ENCODE measurements at regions not wholly inside any gene's neighbourhood (a gene's known extent, or its start where the extent isn't known, plus 50 kb on each side); places are given as distances from the start of the nearest gene placed in this dataset.

- no peaks in the 10 kb centered on the region for H3K27me3 ChIP-seq (ENCODE audit: control insufficient read depth, insufficient read depth, low read length)
Observed at GRCh38 chr13:31955101-31955500, 76.5 kb upstream of the FRY start.

GRCh38 chr13:31955741-31956140 is 75.8 kb upstream of the FRY start:
- peaks cover 19% of the 10 kb centered on the region for H3K4me1 ChIP-seq (ENCODE audit: control insufficient read depth, insufficient read depth, low read length)
- H3K4me3 ChIP-seq (ENCODE audit: low read length) = no peak overlapping the region
- no peaks in the 10 kb centered on the region for H3K9me3 ChIP-seq (ENCODE audit: control insufficient read depth, low read length)
- H3K27me3 ChIP-seq (ENCODE audit: control insufficient read depth, insufficient read depth, low read length) = no peaks in the 10 kb centered on the region
- no peak overlapping the region for H3K9ac ChIP-seq (ENCODE audit: low read length)
- H3K36me3 ChIP-seq (ENCODE audit: control insufficient read depth, insufficient read depth, low read length) = no peaks in the 10 kb centered on the region

More at GRCh38 chr13:31955101-31955500, 76.5 kb upstream of the FRY start:
- H3K4me3 ChIP-seq (ENCODE audit: low read length) = no peak overlapping the region
- peaks cover 24% of the 10 kb centered on the region for H3K4me1 ChIP-seq (ENCODE audit: control insufficient read depth, insufficient read depth, low read length)
- H3K9me3 ChIP-seq (ENCODE audit: control insufficient read depth, low read length) = no peaks in the 10 kb centered on the region
- H3K36me3 ChIP-seq (ENCODE audit: control insufficient read depth, insufficient read depth, low read length) = no peaks in the 10 kb centered on the region
- no peak overlapping the region for H3K9ac ChIP-seq (ENCODE audit: low read length)

GRCh38 chr13:31956980-31957644 is 74.5 kb upstream of the FRY start:
- H3K36me3 ChIP-seq (ENCODE audit: control insufficient read depth, insufficient read depth, low read length) = no peaks in the 10 kb centered on the region

GRCh38 chr13:31957772-31958171 is 73.8 kb upstream of the FRY start:
- Histone ChIP-seq H3K36me3 (ENCODE audit: control insufficient read depth, insufficient read depth, low read length) (no peaks in the 10 kb centered on the region), H3K4me1 (ENCODE audit: control insufficient read depth, insufficient read depth, low read length) (peaks cover 12% of the 10 kb centered on the region), H3K9ac (ENCODE audit: low read length) (no peak overlapping the region), H3K4me3 (ENCODE audit: low read length) (no peak overlapping the region), H3K9me3 (ENCODE audit: control insufficient read depth, low read length) (no peaks in the 10 kb centered on the region), H3K27me3 (ENCODE audit: control insufficient read depth, insufficient read depth, low read length) (no peaks in the 10 kb centered on the region)

More at GRCh38 chr13:31956980-31957644, 74.5 kb upstream of the FRY start:
- H3K9me3 ChIP-seq (ENCODE audit: control insufficient read depth, low read length) = no peaks in the 10 kb centered on the region
- no peak overlapping the region for H3K9ac ChIP-seq (ENCODE audit: low read length)
- H3K4me1 ChIP-seq (ENCODE audit: control insufficient read depth, insufficient read depth, low read length) = peaks cover 11% of the 10 kb centered on the region
- H3K4me3 ChIP-seq (ENCODE audit: low read length) = no peak overlapping the region
- H3K27me3 ChIP-seq (ENCODE audit: control insufficient read depth, insufficient read depth, low read length) = no peaks in the 10 kb centered on the region

GRCh38 chr13:31962731-31963370 is 68.7 kb upstream of the FRY start:
- Histone ChIP-seq H3K27me3 (ENCODE audit: control insufficient read depth, insufficient read depth, low read length) (no peaks in the 10 kb centered on the region), H3K4me3 (ENCODE audit: low read length) (no peak overlapping the region), H3K9me3 (ENCODE audit: control insufficient read depth, low read length) (no peaks in the 10 kb centered on the region), H3K4me1 (ENCODE audit: control insufficient read depth, insufficient read depth, low read length) (peaks cover 25% of the 10 kb centered on the region), H3K9ac (ENCODE audit: low read length) (no peak overlapping the region), H3K36me3 (ENCODE audit: control insufficient read depth, insufficient read depth, low read length) (no peaks in the 10 kb centered on the region)

GRCh38 chr13:31963631-31964030 is 67.9 kb upstream of the FRY start:
- H3K9ac ChIP-seq (ENCODE audit: low read length) = no peak overlapping the region
- H3K4me3 ChIP-seq (ENCODE audit: low read length) = no peak overlapping the region
- H3K4me1 ChIP-seq (ENCODE audit: control insufficient read depth, insufficient read depth, low read length) = peaks cover 33% of the 10 kb centered on the region
- no peaks in the 10 kb centered on the region for H3K36me3 ChIP-seq (ENCODE audit: control insufficient read depth, insufficient read depth, low read length)
- no peaks in the 10 kb centered on the region for H3K9me3 ChIP-seq (ENCODE audit: control insufficient read depth, low read length)
- no peaks in the 10 kb centered on the region for H3K27me3 ChIP-seq (ENCODE audit: control insufficient read depth, insufficient read depth, low read length)

- peaks cover 38% of the 10 kb centered on the region for H3K4me1 ChIP-seq (ENCODE audit: control insufficient read depth, insufficient read depth, low read length)
- H3K36me3 ChIP-seq (ENCODE audit: control insufficient read depth, insufficient read depth, low read length) = no peaks in the 10 kb centered on the region
- H3K4me3 ChIP-seq (ENCODE audit: low read length) = no peak overlapping the region
- H3K27me3 ChIP-seq (ENCODE audit: control insufficient read depth, insufficient read depth, low read length) = no peaks in the 10 kb centered on the region
- H3K9ac ChIP-seq (ENCODE audit: low read length) = no peak overlapping the region
- no peaks in the 10 kb centered on the region for H3K9me3 ChIP-seq (ENCODE audit: control insufficient read depth, low read length)
Observed at GRCh38 chr13:31964168-31964567, 67.4 kb upstream of the FRY start.

- no peaks in the 10 kb centered on the region for H3K27me3 ChIP-seq (ENCODE audit: control insufficient read depth, insufficient read depth, low read length)
- H3K9me3 ChIP-seq (ENCODE audit: control insufficient read depth, low read length) = no peaks in the 10 kb centered on the region
- H3K4me1 ChIP-seq (ENCODE audit: control insufficient read depth, insufficient read depth, low read length) = peaks cover 38% of the 10 kb centered on the region
- no peak overlapping the region for H3K4me3 ChIP-seq (ENCODE audit: low read length)
- no peak overlapping the region for H3K9ac ChIP-seq (ENCODE audit: low read length)
- H3K36me3 ChIP-seq (ENCODE audit: control insufficient read depth, insufficient read depth, low read length) = no peaks in the 10 kb centered on the region
Observed at GRCh38 chr13:31965361-31966066, 66.1 kb upstream of the FRY start.

- no peaks in the 10 kb centered on the region for H3K36me3 ChIP-seq (ENCODE audit: control insufficient read depth, insufficient read depth, low read length)
- H3K9ac ChIP-seq (ENCODE audit: low read length) = no peak overlapping the region
- no peaks in the 10 kb centered on the region for H3K9me3 ChIP-seq (ENCODE audit: control insufficient read depth, low read length)
- H3K4me1 ChIP-seq (ENCODE audit: control insufficient read depth, insufficient read depth, low read length) = peaks cover 38% of the 10 kb centered on the region
- no peak overlapping the region for H3K4me3 ChIP-seq (ENCODE audit: low read length)
- no peaks in the 10 kb centered on the region for H3K27me3 ChIP-seq (ENCODE audit: control insufficient read depth, insufficient read depth, low read length)
Observed at GRCh38 chr13:31967155-31967554, 64.4 kb upstream of the FRY start.

GRCh38 chr13:31968473-31968872 is 63.1 kb upstream of the FRY start:
- Histone ChIP-seq H3K9me3 (ENCODE audit: control insufficient read depth, low read length) (no peaks in the 10 kb centered on the region), H3K9ac (ENCODE audit: low read length) (no peak overlapping the region), H3K4me1 (ENCODE audit: control insufficient read depth, insufficient read depth, low read length) (peaks cover 30% of the 10 kb centered on the region), H3K36me3 (ENCODE audit: control insufficient read depth, insufficient read depth, low read length) (no peaks in the 10 kb centered on the region), H3K27me3 (ENCODE audit: control insufficient read depth, insufficient read depth, low read length) (no peaks in the 10 kb centered on the region), H3K4me3 (ENCODE audit: low read length) (no peak overlapping the region)

- Histone ChIP-seq H3K36me3 (ENCODE audit: control insufficient read depth, insufficient read depth, low read length) (no peaks in the 10 kb centered on the region), H3K9me3 (ENCODE audit: control insufficient read depth, low read length) (no peaks in the 10 kb centered on the region), H3K4me1 (ENCODE audit: control insufficient read depth, insufficient read depth, low read length) (peaks cover 24% of the 10 kb centered on the region), H3K27me3 (ENCODE audit: control insufficient read depth, insufficient read depth, low read length) (no peaks in the 10 kb centered on the region), H3K4me3 (ENCODE audit: low read length) (no peak overlapping the region), H3K9ac (ENCODE audit: low read length) (no peak overlapping the region)
Observed at GRCh38 chr13:31970231-31970930, 61.2 kb upstream of the FRY start.

GRCh38 chr13:31972453-31972852 is 59.1 kb upstream of the FRY start:
- Histone ChIP-seq H3K4me3 (ENCODE audit: low read length) (no peak overlapping the region), H3K4me1 (ENCODE audit: control insufficient read depth, insufficient read depth, low read length) (peaks cover 14% of the 10 kb centered on the region), H3K9ac (ENCODE audit: low read length) (no peak overlapping the region), H3K36me3 (ENCODE audit: control insufficient read depth, insufficient read depth, low read length) (no peaks in the 10 kb centered on the region), H3K27me3 (ENCODE audit: control insufficient read depth, insufficient read depth, low read length) (no peaks in the 10 kb centered on the region), H3K9me3 (ENCODE audit: control insufficient read depth, low read length) (no peaks in the 10 kb centered on the region)
